SK-N-SH treated with all-trans-retinoic acid at 6 μM for 48 hours (cell line): ENCODE measurements at regions not wholly inside any gene's neighbourhood (a gene's known extent, or its start where the extent isn't known, plus 50 kb on each side); places are given as distances from the start of the nearest gene placed in this dataset.

ENCODE experiments used
- ATAC-seq: fragments of 200-7000 bp; cut with Tn5 transposase; 3 replicates; pipeline ENCODE4 v1.9.1; 2020; ENCODE audit warnings: mild to moderate bottlenecking, moderate library complexity
- ARNTL ChIP-seq: fragments of 450-650 bp; formaldehyde crosslinking; IDR thresholded peaks from 2 replicates; pipeline ENCODE4 v1.5.0; 2020; ENCODE audit warnings: low read depth, mild to moderate bottlenecking, moderate library complexity, borderline replicate concordance
- BACH2 ChIP-seq: fragments of 250-450 bp; sonication (Bioruptor Pico); IDR thresholded peaks from 2 replicates; pipeline ENCODE4 v1.9.0; 2021; ENCODE audit warnings: mild to moderate bottlenecking, borderline replicate concordance
- CREB5 ChIP-seq: fragments of 250-450 bp; sonication (Bioruptor Pico); IDR thresholded peaks from 2 replicates; pipeline ENCODE4 v1.5.1; 2020; ENCODE audit warnings: low read depth, mild to moderate bottlenecking, moderate library complexity
- CSDC2 ChIP-seq: fragments of 250-450 bp; sonication (Bioruptor Pico); IDR thresholded peaks from 2 replicates; pipeline ENCODE4 v1.5.0; 2020; ENCODE audit warnings: mild to moderate bottlenecking, moderate library complexity
- ESRRG ChIP-seq: fragments of 250-450 bp; sonication (Bioruptor Pico); IDR thresholded peaks from 2 replicates; pipeline ENCODE4 v1.6.1; 2021; ENCODE audit warnings: mild to moderate bottlenecking
- GLIS3 ChIP-seq: fragments of 250-450 bp; sonication (Bioruptor Pico); IDR thresholded peaks from 2 replicates; pipeline ENCODE4 v1.5.0; 2020; ENCODE audit warnings: mild to moderate bottlenecking, moderate library complexity
- OSR1 ChIP-seq: fragments of 250-450 bp; sonication (Bioruptor Pico); IDR thresholded peaks from 2 replicates; pipeline ENCODE4 v1.8.0; 2022; ENCODE audit warnings: moderate library complexity, mild to moderate bottlenecking, inconsistent platforms
- POU6F1 ChIP-seq: fragments of 250-450 bp; sonication (Bioruptor Pico); IDR thresholded peaks from 2 replicates; pipeline ENCODE4 v1.8.0; 2021; ENCODE audit warnings: low read depth, mild to moderate bottlenecking, moderate library complexity, borderline replicate concordance
- PPARA ChIP-seq: fragments of 250-450 bp; sonication (Bioruptor Pico); IDR thresholded peaks from 2 replicates; pipeline ENCODE4 v1.5.0; 2020; ENCODE audit warnings: mild to moderate bottlenecking, borderline replicate concordance
- RARB ChIP-seq: fragments of 250-450 bp; sonication (Bioruptor Pico); IDR thresholded peaks from 2 replicates; pipeline ENCODE4 v1.8.0; 2021; ENCODE audit warnings: mild to moderate bottlenecking, moderate library complexity
- SNAI2 ChIP-seq: fragments of 250-450 bp; sonication (Bioruptor Pico); IDR thresholded peaks from 2 replicates; pipeline ENCODE4 v1.5.0; 2020; ENCODE audit warnings: mild to moderate bottlenecking, moderate library complexity
- TCF4 ChIP-seq: fragments of 250-450 bp; sonication (Bioruptor Pico); IDR thresholded peaks from 2 replicates; pipeline ENCODE4 v1.8.0; 2021; ENCODE audit warnings: mild to moderate bottlenecking, moderate library complexity, borderline replicate concordance
- TOX ChIP-seq: fragments of 250-450 bp; sonication (Bioruptor Pico); IDR thresholded peaks from 2 replicates; pipeline ENCODE4 v1.8.0; 2021; ENCODE audit warnings: mild to moderate bottlenecking, moderate library complexity, borderline replicate concordance
- TSHZ2 ChIP-seq: fragments of 250-450 bp; sonication (Bioruptor Pico); IDR thresholded peaks from 2 replicates; pipeline ENCODE4 v1.5.0; 2020; ENCODE audit warnings: mild to moderate bottlenecking, moderate library complexity
- ZC3H10 ChIP-seq: fragments of 250-450 bp; sonication (Bioruptor Pico); IDR thresholded peaks from 2 replicates; pipeline ENCODE4 v1.5.1; 2021; ENCODE audit warnings: mild to moderate bottlenecking, moderate library complexity
- ZFP3 ChIP-seq: fragments of 250-450 bp; sonication (Bioruptor Pico); IDR thresholded peaks from 2 replicates; pipeline ENCODE4 v1.5.0; 2020; ENCODE audit warnings: mild to moderate bottlenecking, moderate library complexity
- ZNF565 ChIP-seq: fragments of 450-650 bp; formaldehyde crosslinking; conservative IDR thresholded peaks from 2 replicates; pipeline ENCODE4 v1.5.0; 2020; ENCODE audit warnings: low read depth, mild to moderate bottlenecking, moderate library complexity
- ZNF8 ChIP-seq: fragments of 450-650 bp; formaldehyde crosslinking; IDR thresholded peaks from 2 replicates; pipeline ENCODE4 v1.5.0; 2020; ENCODE audit warnings: mild to moderate bottlenecking, moderate library complexity
- TF ChIP-seq, protein P1 (sequence below): fragments of 250-450 bp; sonication (Bioruptor Pico); IDR thresholded peaks from 2 replicates; pipeline ENCODE4 v1.8.0; 2020; ENCODE audit warnings: mild to moderate bottlenecking, moderate library complexity, borderline replicate concordance
- TF ChIP-seq, protein P2 (sequence below): fragments of 250-450 bp; sonication (Bioruptor Pico); IDR thresholded peaks from 2 replicates; pipeline ENCODE4 v1.5.1; 2021; ENCODE audit warnings: mild to moderate bottlenecking, moderate library complexity

DNA sequence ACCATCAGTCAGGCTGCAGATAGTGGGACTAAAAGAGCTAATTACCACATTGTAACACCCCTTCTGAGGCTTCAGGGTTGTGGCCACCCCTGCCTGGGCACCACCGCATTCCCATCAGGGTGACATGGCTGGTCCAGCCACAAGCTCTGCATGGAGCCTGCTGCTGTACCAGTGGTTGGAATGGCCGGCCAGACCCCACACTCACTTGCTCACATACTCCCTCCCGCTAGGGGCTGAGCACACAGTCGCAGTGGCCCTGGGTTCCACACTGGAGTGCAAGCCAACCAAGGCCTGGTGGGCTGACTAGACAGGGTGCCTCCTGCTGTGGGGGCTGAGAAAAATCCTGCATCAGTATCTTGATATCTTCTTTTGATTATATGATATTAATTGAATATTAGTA is 182.8 kb upstream of the STK17B start:
- ATAC-seq: no peak
- TF ChIP-seq GLIS3 (CRISPR knock-in tag) (no peak), CSDC2 (CRISPR knock-in tag) (no peak), ZC3H10 (no peak), ZNF8 (CRISPR knock-in tag) (no peak), POU6F1 (CRISPR knock-in tag) (no peak), RARB (CRISPR knock-in tag) (no peak), PPARA (CRISPR knock-in tag) (no peak), TCF4 (CRISPR knock-in tag) (no peak), ZNF565 (CRISPR knock-in tag) (no peak), BACH2 (CRISPR knock-in tag) (no peak), TSHZ2 (CRISPR knock-in tag) (no peak), ESRRG (no peak), SNAI2 (CRISPR knock-in tag) (no peak), OSR1 (CRISPR knock-in tag) (no peak)
- TF ChIP-seq, protein P1, sequence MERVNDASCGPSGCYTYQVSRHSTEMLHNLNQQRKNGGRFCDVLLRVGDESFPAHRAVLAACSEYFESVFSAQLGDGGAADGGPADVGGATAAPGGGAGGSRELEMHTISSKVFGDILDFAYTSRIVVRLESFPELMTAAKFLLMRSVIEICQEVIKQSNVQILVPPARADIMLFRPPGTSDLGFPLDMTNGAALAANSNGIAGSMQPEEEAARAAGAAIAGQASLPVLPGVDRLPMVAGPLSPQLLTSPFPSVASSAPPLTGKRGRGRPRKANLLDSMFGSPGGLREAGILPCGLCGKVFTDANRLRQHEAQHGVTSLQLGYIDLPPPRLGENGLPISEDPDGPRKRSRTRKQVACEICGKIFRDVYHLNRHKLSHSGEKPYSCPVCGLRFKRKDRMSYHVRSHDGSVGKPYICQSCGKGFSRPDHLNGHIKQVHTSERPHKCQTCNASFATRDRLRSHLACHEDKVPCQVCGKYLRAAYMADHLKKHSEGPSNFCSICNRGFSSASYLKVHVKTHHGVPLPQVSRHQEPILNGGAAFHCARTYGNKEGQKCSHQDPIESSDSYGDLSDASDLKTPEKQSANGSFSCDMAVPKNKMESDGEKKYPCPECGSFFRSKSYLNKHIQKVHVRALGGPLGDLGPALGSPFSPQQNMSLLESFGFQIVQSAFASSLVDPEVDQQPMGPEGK (CRISPR knock-in tag): no peak
- TF ChIP-seq, protein P2, sequence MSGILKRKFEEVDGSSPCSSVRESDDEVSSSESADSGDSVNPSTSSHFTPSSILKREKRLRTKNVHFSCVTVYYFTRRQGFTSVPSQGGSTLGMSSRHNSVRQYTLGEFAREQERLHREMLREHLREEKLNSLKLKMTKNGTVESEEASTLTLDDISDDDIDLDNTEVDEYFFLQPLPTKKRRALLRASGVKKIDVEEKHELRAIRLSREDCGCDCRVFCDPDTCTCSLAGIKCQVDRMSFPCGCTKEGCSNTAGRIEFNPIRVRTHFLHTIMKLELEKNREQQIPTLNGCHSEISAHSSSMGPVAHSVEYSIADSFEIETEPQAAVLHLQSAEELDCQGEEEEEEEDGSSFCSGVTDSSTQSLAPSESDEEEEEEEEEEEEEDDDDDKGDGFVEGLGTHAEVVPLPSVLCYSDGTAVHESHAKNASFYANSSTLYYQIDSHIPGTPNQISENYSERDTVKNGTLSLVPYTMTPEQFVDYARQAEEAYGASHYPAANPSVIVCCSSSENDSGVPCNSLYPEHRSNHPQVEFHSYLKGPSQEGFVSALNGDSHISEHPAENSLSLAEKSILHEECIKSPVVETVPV (CRISPR knock-in tag): no peak

- no peak for ATAC-seq
- TF ChIP-seq ZNF8 (CRISPR knock-in tag) (no peak), BACH2 (CRISPR knock-in tag) (no peak), RARB (CRISPR knock-in tag) (no peak), ARNTL (no peak), TOX (CRISPR knock-in tag) (no peak), ESRRG (no peak), CREB5 (no peak), ZFP3 (CRISPR knock-in tag) (no peak), TSHZ2 (CRISPR knock-in tag) (no peak), ZC3H10 (no peak)
- TF ChIP-seq, protein P1 (CRISPR knock-in tag): no peak
- TF ChIP-seq, protein P2 (CRISPR knock-in tag): no peak
Measured at GRCh38 chr2:196356332-196356731, 185.0 kb upstream of the STK17B start.
